ENCODE measurements at regions not wholly inside any gene's neighbourhood (a gene's known extent, or its start where the extent isn't known, plus 50 kb on each side); places are given as distances from the start of the nearest gene placed in this dataset.

DNA sequence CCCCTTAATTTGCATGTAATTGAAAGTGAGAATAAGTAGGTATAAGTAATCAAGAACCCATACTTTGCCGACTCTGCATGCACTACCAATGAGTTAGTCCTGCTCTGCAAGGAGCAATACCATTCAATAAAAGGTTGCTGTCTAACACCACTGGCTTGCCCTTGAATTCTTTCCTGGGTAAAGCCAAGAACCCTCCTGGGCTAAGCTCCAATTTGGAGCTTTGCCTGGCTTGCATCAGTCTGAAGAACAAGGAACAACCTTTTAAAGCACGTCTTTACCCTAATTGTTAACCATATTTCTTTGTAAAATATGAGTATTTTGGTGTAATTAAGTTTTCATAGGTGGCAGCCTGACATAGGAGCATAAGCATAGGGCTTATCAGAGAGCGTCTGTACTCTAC, 367.7 kb downstream of the MEI4 start:
- H3K27me3 ChIP-seq (ENCODE audit: low read depth, low read length) = no peaks in the 10 kb centered on the region
- no peak for TF ChIP-seq EZH2phosphoT487 (IDR thresholded peaks at IDR 0.05; ENCODE audit: low read depth)
- TF ChIP-seq, protein P1, sequence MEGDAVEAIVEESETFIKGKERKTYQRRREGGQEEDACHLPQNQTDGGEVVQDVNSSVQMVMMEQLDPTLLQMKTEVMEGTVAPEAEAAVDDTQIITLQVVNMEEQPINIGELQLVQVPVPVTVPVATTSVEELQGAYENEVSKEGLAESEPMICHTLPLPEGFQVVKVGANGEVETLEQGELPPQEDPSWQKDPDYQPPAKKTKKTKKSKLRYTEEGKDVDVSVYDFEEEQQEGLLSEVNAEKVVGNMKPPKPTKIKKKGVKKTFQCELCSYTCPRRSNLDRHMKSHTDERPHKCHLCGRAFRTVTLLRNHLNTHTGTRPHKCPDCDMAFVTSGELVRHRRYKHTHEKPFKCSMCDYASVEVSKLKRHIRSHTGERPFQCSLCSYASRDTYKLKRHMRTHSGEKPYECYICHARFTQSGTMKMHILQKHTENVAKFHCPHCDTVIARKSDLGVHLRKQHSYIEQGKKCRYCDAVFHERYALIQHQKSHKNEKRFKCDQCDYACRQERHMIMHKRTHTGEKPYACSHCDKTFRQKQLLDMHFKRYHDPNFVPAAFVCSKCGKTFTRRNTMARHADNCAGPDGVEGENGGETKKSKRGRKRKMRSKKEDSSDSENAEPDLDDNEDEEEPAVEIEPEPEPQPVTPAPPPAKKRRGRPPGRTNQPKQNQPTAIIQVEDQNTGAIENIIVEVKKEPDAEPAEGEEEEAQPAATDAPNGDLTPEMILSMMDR (IDR thresholded peaks at IDR 0.05; ENCODE audit: low read depth, low read length) = no peak
- H3K9ac ChIP-seq (ENCODE audit: low read length) = no peak overlapping the region
- no peaks in the 10 kb centered on the region for H3K79me2 ChIP-seq (ENCODE audit: low read length)
- H3K4me2 ChIP-seq (ENCODE audit: low read length) = no peak overlapping the region
- H3K36me3 ChIP-seq (replicated peaks; ENCODE audit: low read depth, low read length) = no peaks in the 10 kb centered on the region
- no peak overlapping the region for H3K27ac ChIP-seq (ENCODE audit: low read length)
- H3K4me3 ChIP-seq (ENCODE audit: low read length) = no peak overlapping the region
- no peaks in the 10 kb centered on the region for H4K20me1 ChIP-seq (ENCODE audit: insufficient read depth, low read length)
- no peaks in the 10 kb centered on the region for H3K9me3 ChIP-seq (ENCODE audit: insufficient read depth, low read length)
- H2AFZ ChIP-seq (ENCODE audit: low read depth, low read length) = no peak overlapping the region
- H3K4me1 ChIP-seq (ENCODE audit: low read length) = no peaks in the 10 kb centered on the region

DNA sequence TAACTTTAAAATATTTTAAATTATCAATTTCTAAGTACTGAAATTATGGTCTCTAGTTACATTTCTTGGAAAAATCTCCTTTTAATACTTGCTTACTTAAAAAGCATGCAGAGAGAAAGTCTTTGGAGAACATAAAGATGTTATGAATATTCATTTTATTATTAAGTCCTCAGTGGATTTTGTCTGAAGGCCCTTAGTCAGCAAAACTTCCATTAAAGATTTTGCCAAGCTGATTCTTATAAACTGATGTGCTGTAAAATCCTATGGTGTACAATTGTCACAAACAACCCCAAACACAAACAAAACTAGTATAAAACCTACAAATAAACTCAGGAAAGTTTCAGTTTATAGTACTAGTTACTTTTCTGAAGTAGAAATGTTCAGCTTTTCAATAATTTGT, 372.7 kb downstream of the MEI4 start:
- no peak for TF ChIP-seq EZH2phosphoT487 (IDR thresholded peaks at IDR 0.05; ENCODE audit: low read depth)
- TF ChIP-seq, protein P1 (IDR thresholded peaks at IDR 0.05; ENCODE audit: low read depth, low read length) = no peak
- H3K9me3 ChIP-seq (ENCODE audit: insufficient read depth, low read length) = no peaks in the 10 kb centered on the region
- H3K9ac ChIP-seq (ENCODE audit: low read length) = no peak overlapping the region
- no peaks in the 10 kb centered on the region for H3K4me1 ChIP-seq (ENCODE audit: low read length)
- no peak overlapping the region for H2AFZ ChIP-seq (ENCODE audit: low read depth, low read length)
- H3K27me3 ChIP-seq (ENCODE audit: low read depth, low read length) = no peaks in the 10 kb centered on the region
- no peak overlapping the region for H3K27ac ChIP-seq (ENCODE audit: low read length)
- H4K20me1 ChIP-seq (ENCODE audit: insufficient read depth, low read length) = no peaks in the 10 kb centered on the region
- no peak overlapping the region for H3K4me2 ChIP-seq (ENCODE audit: low read length)
- no peaks in the 10 kb centered on the region for H3K79me2 ChIP-seq (ENCODE audit: low read length)
- no peaks in the 10 kb centered on the region for H3K36me3 ChIP-seq (replicated peaks; ENCODE audit: low read depth, low read length)
- H3K4me3 ChIP-seq (ENCODE audit: low read length) = no peak overlapping the region

DNA sequence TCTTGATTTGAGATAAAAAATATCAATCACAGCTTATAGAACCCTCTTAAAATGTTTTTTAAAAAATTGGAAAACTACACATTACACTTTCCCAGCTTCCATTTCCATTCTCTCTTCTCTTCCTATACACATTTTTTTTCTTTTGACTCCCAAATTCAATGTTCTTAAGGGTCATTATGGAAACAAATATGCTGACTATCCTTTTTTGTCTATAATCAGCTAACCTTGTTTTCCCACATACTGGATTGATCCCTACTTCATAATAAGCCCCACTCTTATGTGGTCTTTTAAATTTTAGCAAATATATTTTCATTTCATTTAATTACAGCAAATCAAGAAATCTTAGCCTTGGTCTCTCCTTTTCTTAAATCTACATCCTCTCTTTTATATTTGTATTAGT, 378.4 kb downstream of the MEI4 start:
- Histone ChIP-seq H3K4me2 (ENCODE audit: low read length) (no peak overlapping the region), H3K9ac (ENCODE audit: low read length) (no peak overlapping the region), H3K27ac (ENCODE audit: low read length) (no peak overlapping the region), H2AFZ (ENCODE audit: low read depth, low read length) (no peak overlapping the region), H3K36me3 (replicated peaks; ENCODE audit: low read depth, low read length) (no peaks in the 10 kb centered on the region), H4K20me1 (ENCODE audit: insufficient read depth, low read length) (no peaks in the 10 kb centered on the region), H3K79me2 (ENCODE audit: low read length) (no peaks in the 10 kb centered on the region), H3K4me3 (ENCODE audit: low read length) (no peak overlapping the region), H3K4me1 (ENCODE audit: low read length) (no peaks in the 10 kb centered on the region), H3K9me3 (ENCODE audit: insufficient read depth, low read length) (no peaks in the 10 kb centered on the region), H3K27me3 (ENCODE audit: low read depth, low read length) (no peaks in the 10 kb centered on the region)
- TF ChIP-seq, protein P1 (IDR thresholded peaks at IDR 0.05; ENCODE audit: low read depth, low read length) = no peak
- no peak for TF ChIP-seq EZH2phosphoT487 (IDR thresholded peaks at IDR 0.05; ENCODE audit: low read depth)

DNA sequence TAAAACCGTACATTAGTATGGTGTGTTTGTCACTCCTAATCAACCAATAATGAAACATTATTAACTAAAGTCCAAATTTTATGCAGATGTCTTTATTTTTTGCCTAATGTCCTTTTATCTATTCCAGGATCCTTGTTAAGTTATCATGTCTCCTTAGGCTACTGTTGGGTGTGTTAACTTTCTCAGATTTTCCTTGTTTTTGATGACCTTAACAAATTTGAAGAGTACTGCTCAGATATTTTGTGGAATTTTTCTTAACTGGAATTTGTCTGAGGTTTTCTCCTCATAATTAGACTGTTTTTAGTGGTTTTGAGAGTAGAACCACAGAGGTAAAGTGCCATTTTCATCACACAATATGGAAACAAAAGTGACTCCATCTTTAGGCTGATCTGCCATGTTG, 406.3 kb downstream of the MEI4 start:
- H3K36me3 ChIP-seq (replicated peaks; ENCODE audit: low read depth, low read length) = no peaks in the 10 kb centered on the region
- TF ChIP-seq EZH2phosphoT487 (IDR thresholded peaks at IDR 0.05; ENCODE audit: low read depth) = no peak
- TF ChIP-seq, protein P1 (IDR thresholded peaks at IDR 0.05; ENCODE audit: low read depth, low read length) = no peak
- H3K4me3 ChIP-seq (ENCODE audit: low read length) = no peak overlapping the region
- H3K9ac ChIP-seq (ENCODE audit: low read length) = no peak overlapping the region
- no peak overlapping the region for H3K4me2 ChIP-seq (ENCODE audit: low read length)
- no peaks in the 10 kb centered on the region for H3K79me2 ChIP-seq (ENCODE audit: low read length)
- no peak overlapping the region for H3K27ac ChIP-seq (ENCODE audit: low read length)
- H3K27me3 ChIP-seq (ENCODE audit: low read depth, low read length) = no peaks in the 10 kb centered on the region
- H3K4me1 ChIP-seq (ENCODE audit: low read length) = no peaks in the 10 kb centered on the region
- no peaks in the 10 kb centered on the region for H3K9me3 ChIP-seq (ENCODE audit: insufficient read depth, low read length)
- H2AFZ ChIP-seq (ENCODE audit: low read depth, low read length) = no peak overlapping the region
- H4K20me1 ChIP-seq (ENCODE audit: insufficient read depth, low read length) = no peaks in the 10 kb centered on the region
